BJ (cell line): ENCODE measurements at regions not wholly inside any gene's neighbourhood (a gene's known extent, or its start where the extent isn't known, plus 50 kb on each side); places are given as distances from the start of the nearest gene placed in this dataset.

Experiments used
- CTCF ChIA-PET: fragments of 350-600 bp; formaldehyde crosslinking; extraction: SDS; loops from one replicate; lab custom pipeline; 2021; ENCODE audit warnings: antibody characterized with exemption, inconsistent platforms; lab: Yijun Ruan, JAX
- POLR2A ChIA-PET: fragments of 300-600 bp; sonication (Branson Sonifier 250); formaldehyde crosslinking; extraction: SDS; loops from one replicate; lab custom pipeline; 2021; ENCODE audit warnings: antibody characterized with exemption; lab: Charles Lee
- DNase-seq: peaks from one replicate; pipeline ENCODE4 v3.0.0-alpha.2; 2011; ENCODE audit warnings: low read depth
- H3K27me3 ChIP-seq: 2 replicates; pipeline ENCODE4 v1.6.0; 2011; ENCODE audit warnings: low read length; ENCODE audit not compliant: control insufficient read depth, insufficient read depth
- H3K36me3 ChIP-seq: 2 replicates; pipeline ENCODE4 v1.5.1; 2011; ENCODE audit warnings: low read length; ENCODE audit not compliant: control insufficient read depth, insufficient read depth
- H3K4me3 ChIP-seq: 2 replicates; pipeline ENCODE4 v1.5.1; 2011; ENCODE audit warnings: low read depth, mild to moderate bottlenecking, control low read depth, low read length
- CTCF ChIP-seq: IDR thresholded peaks from 2 replicates; pipeline ENCODE4 v1.5.1; 2011; ENCODE audit warnings: low read depth, mild to moderate bottlenecking, control low read depth, inconsistent platforms, low read length, moderate library complexity; ENCODE audit not compliant: insufficient read depth

GRCh38 chr7:18353339-18353738, 142.2 kb upstream of the HDAC9 start:
- no peak for TF ChIP-seq CTCF

DNA sequence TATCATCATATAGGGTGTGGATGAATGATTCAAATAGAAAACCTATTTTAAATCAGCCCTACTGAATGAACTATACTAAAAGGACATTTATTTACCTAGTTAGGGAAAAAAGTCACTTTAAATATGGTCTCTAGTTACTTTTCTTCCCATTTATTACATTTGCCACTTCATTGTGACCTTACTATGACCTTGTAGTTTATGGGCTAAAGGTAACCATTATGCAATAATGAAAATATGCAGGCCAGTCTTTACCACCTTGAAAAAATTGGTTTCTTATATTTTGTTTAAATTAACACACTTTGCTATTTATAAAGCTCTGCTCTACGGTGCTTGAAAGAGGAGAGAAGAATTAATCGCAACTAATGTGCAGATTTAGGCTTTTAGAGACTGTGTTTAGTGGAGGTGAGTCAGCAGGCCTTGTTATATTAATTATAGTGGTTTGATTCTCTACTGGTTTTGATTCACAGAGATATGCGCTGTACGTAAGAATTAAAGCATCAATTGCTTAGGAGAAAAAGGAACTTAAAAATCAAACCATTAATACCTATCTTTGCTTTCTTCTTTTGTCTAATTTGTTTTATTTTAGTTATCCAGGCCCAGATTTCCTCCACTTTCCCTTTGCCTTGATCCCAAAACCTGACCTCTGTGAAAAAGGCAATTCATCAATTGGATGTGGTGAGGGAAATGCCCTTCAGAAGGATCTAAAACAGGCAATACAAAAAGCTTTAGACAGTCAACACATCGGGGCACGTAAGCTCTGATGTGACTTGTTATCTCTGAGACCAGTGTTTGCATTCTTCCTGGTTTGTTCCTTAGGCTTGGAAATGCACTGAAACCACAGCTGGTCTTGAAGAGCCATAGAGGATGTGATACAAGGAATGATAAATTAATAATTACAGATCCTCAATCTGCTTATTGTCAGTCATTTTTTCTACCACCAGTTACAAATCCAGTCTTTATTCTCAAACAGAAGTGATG, 141.2 kb upstream of the HDAC9 start:
- no peak for DNase-seq
- H3K36me3 ChIP-seq, result no peaks in the 10 kb centered on the region
- CTCF ChIA-PET, result interaction anchor here (0.8 to 7.9 kb wide), 9 partner anchors 204 to 753 kb away, joined by 3 to 110 read pairs (median 3); no protein-coding TSS in a partner anchor

More at GRCh38 chr7:18353339-18353738, 142.2 kb upstream of the HDAC9 start:
- Histone ChIP-seq H3K27me3 (no peaks in the 10 kb centered on the region), H3K4me3 (no peak overlapping the region), H3K36me3 (no peaks in the 10 kb centered on the region)
- POLR2A ChIA-PET, result no interaction called here
- DNase-seq, result no peak
- CTCF ChIA-PET, result interaction anchor here (0.6 to 7.9 kb wide), 23 partner anchors 34 to 1361 kb away, joined by 3 to 110 read pairs (median 5); no protein-coding TSS in a partner anchor

DNA sequence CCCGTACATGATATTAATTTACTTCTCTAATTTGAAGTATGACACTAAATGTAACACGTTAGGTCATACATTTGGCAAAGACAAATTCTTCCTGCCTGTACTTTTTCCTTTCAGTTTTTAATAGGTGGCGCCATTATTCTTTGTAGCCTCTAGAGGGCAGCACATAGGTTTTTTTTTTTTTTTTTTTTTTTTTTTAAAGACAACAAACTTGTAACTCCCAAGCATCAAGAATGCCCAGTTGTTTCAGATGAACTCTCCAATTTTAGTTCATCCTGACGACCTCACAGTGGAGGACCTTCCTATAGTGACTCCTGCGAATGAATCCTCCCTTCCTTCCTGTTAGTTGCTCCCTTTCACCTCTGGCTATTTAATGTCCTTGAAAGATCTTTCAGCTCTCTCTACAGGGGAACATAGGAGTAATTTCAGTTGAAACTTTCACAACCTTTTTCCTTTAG, 139.3 kb upstream of the HDAC9 start:
- ChIA-PET CTCF (interaction anchor here (0.5 to 2.7 kb wide), 17 partner anchors 9 to 378 kb away, joined by 3 to 15 read pairs (median 3); no protein-coding TSS in a partner anchor), POLR2A (no interaction called here)
- peak; percentile 8 for DNase-seq
- peak; percentile 59 for TF ChIP-seq CTCF
- Histone ChIP-seq H3K4me3 (no peak overlapping the region), H3K27me3 (no peaks in the 10 kb centered on the region), H3K36me3 (no peaks in the 10 kb centered on the region)

More for the DNA sequence above, 141.2 kb upstream of the HDAC9 start:
- Histone ChIP-seq H3K27me3 (no peaks in the 10 kb centered on the region), H3K4me3 (no peak overlapping the region)
- POLR2A ChIA-PET, result no interaction called here
- no peak for TF ChIP-seq CTCF

GRCh38 chr7:18357691-18358090, 137.9 kb upstream of the HDAC9 start:
- TF ChIP-seq CTCF, result peak; percentile 12; the same call in 1 of the 2 replicates
- ChIA-PET POLR2A (no interaction called here), CTCF (interaction anchor here (0.6 to 2.7 kb wide), 15 partner anchors 11 to 1131 kb away, joined by 3 to 15 read pairs (median 3); no protein-coding TSS in a partner anchor)
- H3K27me3 ChIP-seq, result no peaks in the 10 kb centered on the region
- DNase-seq, result no peak
- H3K36me3 ChIP-seq, result no peaks in the 10 kb centered on the region
- no peak overlapping the region for H3K4me3 ChIP-seq

DNA sequence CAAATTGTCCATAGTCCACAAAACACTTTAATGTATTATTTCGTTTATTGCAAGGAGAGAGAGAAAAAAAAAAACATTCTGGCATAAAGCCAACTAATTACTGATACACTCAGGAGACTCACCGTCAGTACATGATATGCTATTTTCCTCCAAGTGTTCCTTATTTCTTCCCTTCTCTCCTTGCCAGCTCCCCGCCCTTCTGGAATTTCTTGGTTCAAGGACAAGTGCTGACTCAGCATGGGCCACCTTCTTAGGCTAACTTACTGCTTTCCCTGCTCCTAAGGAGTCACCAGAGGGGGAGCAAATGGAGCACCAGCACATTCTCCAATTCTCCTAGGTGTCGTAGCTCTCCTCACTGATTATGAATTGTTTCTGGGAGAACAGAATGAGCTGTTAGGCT, 133.8 kb upstream of the HDAC9 start:
- ChIA-PET POLR2A (no interaction called here), CTCF (interaction anchor here (1.0 kb wide), 1 partner anchor 25 kb away, joined by 3 read pairs; no protein-coding TSS in a partner anchor)
- Histone ChIP-seq H3K4me3 (no peak overlapping the region), H3K27me3 (no peaks in the 10 kb centered on the region), H3K36me3 (no peaks in the 10 kb centered on the region)
- no peak for DNase-seq
- TF ChIP-seq CTCF, result no peak
